ENCODE measurements at regions not wholly inside any gene's neighbourhood (a gene's known extent, or its start where the extent isn't known, plus 50 kb on each side); places are given as distances from the start of the nearest gene placed in this dataset.

DNA sequence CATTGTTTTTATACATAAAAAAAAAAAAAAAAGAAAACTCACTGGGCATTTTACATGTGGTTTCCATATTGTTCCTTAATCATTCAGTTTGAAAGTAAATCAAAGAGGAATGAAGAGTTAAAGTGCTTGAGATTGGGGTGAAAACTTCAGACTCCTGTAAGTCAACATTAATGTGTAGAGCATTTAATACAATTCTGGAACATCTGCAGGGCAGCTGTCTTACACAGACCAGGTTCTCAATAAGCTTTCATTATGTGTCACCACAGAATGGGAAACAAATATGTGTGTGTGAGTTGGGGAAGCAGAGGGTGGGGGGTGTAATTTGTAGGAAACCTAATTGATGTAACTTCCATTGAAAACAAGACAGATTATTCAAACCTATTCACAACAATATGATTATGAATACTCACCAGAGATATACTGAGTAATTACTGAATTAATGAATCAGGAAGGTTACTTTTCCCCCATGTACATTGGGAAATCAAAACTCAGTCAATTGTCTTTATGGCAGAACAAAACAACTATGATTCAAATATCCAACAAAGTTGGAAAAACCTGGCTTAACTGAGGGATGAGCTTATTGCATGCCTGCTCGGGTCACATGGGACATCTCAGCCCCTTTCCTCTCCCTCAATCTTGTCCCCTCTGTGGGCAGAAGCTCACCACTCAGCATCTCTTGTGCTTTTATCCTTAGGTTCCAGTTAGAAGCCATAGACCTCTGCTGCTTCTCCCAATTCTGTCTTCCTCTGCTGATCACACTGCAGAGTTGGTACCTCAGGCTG is 281.2 kb upstream of the THBS1 start:
- TF ChIP-seq CTCF (IDR thresholded peaks at IDR 0.05) (no peak), POLR2A (IDR thresholded peaks at IDR 0.05) (no peak)
- H3K4me3 ChIP-seq (ENCODE audit: low read depth, poor library complexity, severe bottlenecking): no peak overlapping the region
- no peak for DNase-seq (ENCODE audit: low spot score in 2 of 2)
- WGBS, 2 donors: 88 to 90% methylated on average over 1 of the region's 1 CpG
- intact Hi-C loops (cut with DNase I; ENCODE audit: low total_unique reads): no loop called here

DNA sequence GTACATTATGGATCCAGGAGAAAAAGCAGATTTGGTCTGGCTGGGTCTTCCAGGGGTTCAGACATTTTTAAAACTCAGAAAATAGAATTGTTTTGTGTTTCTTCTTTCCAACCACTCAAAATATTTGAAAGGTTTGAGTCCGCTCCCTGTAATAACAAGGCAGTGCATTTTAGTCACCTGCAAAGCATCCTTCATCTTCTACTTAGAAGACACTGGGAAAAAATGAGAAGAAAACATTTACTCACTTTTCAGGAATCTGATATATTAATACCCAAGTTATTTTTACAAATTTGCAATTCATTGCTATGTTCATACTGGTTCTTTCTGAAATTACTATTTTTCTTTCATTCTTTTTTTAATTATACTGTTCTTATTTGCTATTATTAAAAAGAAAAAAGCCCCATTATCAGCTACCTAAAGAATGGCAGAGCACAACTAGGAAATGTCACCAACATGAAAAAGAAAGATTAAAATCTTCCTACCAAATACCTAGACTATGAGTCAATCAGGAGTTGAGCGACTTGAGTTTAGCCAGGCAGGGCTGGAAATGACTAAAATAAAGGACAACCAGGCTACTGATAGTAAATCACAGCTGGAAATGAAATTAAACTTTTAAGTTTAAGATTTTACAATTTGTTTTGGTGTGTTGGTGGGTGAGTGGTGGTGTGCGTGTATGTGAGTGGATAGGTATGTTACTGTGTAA is 280.3 kb upstream of the THBS1 start:
- WGBS, 2 donors: 75 to 76% methylated on average over 3 of the region's 3 CpGs
- no peak for DNase-seq (ENCODE audit: low spot score in 2 of 2)
- H3K4me3 ChIP-seq (ENCODE audit: low read depth, poor library complexity, severe bottlenecking): no peak overlapping the region
- intact Hi-C loops (cut with DNase I; ENCODE audit: low total_unique reads): no loop called here
- TF ChIP-seq CTCF (IDR thresholded peaks at IDR 0.05) (no peak), POLR2A (IDR thresholded peaks at IDR 0.05) (no peak)

DNA sequence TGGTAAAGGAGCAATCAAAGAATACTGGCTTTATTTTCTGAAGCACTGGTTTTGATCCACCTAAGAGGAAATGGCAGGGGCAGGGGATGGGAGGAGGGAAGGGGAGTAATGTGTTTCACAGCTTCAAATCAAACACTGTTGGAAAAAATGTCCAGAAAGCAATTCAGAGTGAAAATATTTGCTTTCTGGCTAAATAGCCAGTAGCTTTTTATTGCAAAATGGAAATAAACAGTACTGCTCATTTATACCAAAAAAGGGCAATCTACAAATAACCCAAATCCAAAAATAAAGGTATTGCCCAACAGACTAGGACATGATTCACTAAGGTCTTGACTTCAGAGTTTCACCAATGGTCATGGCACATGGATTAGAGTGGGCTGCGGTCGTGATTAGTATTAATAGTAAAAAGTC is 279.3 kb upstream of the THBS1 start:
- TF ChIP-seq CTCF (IDR thresholded peaks at IDR 0.05): no peak
- TF ChIP-seq POLR2A (IDR thresholded peaks at IDR 0.05): no peak
- H3K4me3 ChIP-seq (ENCODE audit: low read depth, poor library complexity, severe bottlenecking): no peak overlapping the region
- 75 to 84% methylated on average over 2 of the region's 2 CpGs for WGBS, 2 donors
- intact Hi-C loops (cut with DNase I; ENCODE audit: low total_unique reads): no loop called here
- DNase-seq (ENCODE audit: low spot score in 2 of 2): no peak

GRCh38 chr15:39302936-39303335 is 277.9 kb upstream of the THBS1 start:
- TF ChIP-seq POLR2A (IDR thresholded peaks at IDR 0.05) (no peak), CTCF (IDR thresholded peaks at IDR 0.05) (no peak)
- 63 to 88% methylated on average over 2 of the region's 2 CpGs for WGBS, 2 donors
- no peak for DNase-seq (ENCODE audit: low spot score in 2 of 2)
- intact Hi-C loops (cut with DNase I; ENCODE audit: low total_unique reads): no loop called here
- no peak overlapping the region for H3K4me3 ChIP-seq (ENCODE audit: low read depth, poor library complexity, severe bottlenecking)

DNA sequence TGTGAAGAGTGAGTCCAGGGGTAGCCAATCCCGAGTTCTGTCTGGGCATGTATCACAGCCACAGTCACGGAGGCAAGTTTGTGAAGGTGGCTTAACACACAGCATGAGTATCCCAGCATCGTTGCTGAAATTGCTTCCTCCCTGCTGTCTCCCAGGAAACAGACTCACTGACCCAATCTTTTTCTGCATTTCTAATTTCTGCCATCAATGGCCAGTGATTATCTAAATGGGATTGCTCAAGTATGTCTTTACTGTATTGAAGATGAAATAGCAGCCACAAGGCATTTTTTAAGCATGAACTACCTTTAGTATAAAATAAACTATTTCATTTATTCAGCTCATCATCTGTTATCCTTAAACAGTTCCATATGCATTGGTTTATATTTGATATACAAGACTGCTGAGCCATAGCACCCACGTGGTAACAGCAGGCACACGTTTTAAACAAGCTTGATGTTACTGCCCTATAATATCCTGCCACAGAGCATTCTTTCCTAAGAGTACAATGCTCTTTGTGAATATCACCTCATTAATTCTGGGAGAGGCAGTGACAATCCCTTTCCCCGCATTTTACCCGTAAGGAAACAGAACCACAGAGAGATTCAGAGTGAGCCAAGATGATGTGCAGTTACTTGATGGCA is 276.6 kb upstream of the THBS1 start:
- intact Hi-C loops (cut with DNase I; ENCODE audit: low total_unique reads): no loop called here
- no peak for DNase-seq (ENCODE audit: low spot score in 2 of 2)
- 52 to 63% methylated on average over 7 of the region's 7 CpGs for WGBS, 2 donors

More for the DNA sequence above, 276.6 kb upstream of the THBS1 start:
- H3K4me3 ChIP-seq (ENCODE audit: low read depth, poor library complexity, severe bottlenecking): no peak overlapping the region
- TF ChIP-seq CTCF (IDR thresholded peaks at IDR 0.05): no peak
- TF ChIP-seq POLR2A (IDR thresholded peaks at IDR 0.05): no peak

Measured in lower leg skin (tissue), 4 donors.